LNCAP (cell line): ENCODE measurements at regions not wholly inside any gene's neighbourhood (a gene's known extent, or its start where the extent isn't known, plus 50 kb on each side); places are given as distances from the start of the nearest gene placed in this dataset.

Source experiments
- TF ChIP-seq, protein P1 (sequence below): fragments of 450-650 bp; IDR thresholded peaks from 2 replicates; pipeline ENCODE4 v1.5.1; 2017; ENCODE audit warnings: mild to moderate bottlenecking

DNA sequence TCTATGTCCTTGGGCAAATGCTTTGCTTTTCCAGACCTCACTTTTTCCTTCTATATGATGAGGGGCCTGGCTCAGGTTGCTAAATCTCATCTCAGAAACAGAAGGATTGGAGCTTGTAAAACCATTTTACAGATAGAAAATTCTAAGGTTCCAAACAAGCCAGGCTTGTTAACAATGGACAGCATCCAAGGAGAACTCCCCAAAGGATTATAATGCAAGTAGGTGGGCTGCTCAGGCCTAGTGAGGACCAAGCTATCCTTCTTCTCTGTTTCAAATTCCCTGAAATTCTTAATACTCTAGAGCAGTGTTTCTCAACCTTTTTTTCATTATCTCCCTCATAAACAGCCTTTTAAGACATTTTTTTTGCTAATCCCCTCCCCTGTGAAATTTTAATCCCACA is 269.8 kb downstream of the TMEM38B start:
- TF ChIP-seq, protein P1, sequence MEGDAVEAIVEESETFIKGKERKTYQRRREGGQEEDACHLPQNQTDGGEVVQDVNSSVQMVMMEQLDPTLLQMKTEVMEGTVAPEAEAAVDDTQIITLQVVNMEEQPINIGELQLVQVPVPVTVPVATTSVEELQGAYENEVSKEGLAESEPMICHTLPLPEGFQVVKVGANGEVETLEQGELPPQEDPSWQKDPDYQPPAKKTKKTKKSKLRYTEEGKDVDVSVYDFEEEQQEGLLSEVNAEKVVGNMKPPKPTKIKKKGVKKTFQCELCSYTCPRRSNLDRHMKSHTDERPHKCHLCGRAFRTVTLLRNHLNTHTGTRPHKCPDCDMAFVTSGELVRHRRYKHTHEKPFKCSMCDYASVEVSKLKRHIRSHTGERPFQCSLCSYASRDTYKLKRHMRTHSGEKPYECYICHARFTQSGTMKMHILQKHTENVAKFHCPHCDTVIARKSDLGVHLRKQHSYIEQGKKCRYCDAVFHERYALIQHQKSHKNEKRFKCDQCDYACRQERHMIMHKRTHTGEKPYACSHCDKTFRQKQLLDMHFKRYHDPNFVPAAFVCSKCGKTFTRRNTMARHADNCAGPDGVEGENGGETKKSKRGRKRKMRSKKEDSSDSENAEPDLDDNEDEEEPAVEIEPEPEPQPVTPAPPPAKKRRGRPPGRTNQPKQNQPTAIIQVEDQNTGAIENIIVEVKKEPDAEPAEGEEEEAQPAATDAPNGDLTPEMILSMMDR: no peak

DNA sequence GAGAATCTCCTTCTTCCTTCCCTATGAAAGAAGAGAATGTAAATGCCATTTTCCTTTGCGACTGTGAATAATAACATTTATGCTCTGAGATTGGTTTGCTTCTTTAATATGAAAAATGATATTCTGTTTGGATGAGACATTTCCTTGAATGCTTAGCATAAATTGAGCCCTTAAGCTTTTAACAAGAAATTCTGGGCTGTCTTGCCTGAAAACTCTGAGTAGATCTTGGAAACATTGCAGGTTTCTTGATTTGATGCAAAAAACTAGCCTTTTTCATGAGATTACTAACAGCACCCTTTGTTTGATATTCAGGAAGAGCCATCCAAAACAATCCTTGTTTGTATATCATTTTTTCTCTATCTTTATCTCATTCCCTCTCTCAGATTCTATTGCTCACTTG is 272.5 kb downstream of the TMEM38B start:
- TF ChIP-seq, protein P1: no peak

DNA sequence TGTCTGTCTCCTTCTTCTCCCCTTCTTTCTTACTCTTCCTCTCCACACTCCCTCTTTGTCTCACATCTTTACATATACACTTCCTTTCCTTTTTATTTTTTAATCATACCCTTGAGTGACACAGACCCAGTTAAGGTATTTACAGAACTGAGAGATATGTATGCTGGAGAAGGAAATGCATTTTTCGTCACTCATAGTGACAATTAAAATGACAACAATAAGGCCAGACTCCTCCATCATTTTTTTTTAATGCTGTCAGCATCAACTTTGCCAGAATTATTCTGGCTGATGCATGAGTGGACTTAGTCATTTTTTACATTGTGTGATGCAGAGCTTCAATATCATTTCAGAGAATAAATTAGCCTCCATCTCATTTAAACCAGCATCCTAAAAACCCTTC is 272.9 kb downstream of the TMEM38B start:
- TF ChIP-seq, protein P1: no peak

DNA sequence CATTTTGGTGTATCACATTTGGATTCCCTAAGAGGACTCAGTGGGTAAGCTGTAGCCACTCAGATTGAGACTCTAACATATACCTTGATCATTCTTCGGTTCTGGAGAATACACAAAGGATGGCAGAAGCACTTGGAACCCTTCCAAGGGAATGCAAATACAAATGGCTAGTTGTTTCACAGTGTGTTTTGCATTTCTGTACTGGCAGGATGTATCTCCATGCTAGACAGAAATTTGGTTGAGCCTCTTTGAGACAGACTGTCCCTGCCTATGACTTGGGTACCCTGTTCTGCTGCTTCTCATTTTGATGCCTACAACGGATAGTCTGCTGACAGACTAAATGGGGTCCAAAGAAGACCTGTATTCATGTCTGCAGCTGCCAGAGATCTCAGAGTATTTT is 273.5 kb downstream of the TMEM38B start:
- TF ChIP-seq, protein P1: no peak

DNA sequence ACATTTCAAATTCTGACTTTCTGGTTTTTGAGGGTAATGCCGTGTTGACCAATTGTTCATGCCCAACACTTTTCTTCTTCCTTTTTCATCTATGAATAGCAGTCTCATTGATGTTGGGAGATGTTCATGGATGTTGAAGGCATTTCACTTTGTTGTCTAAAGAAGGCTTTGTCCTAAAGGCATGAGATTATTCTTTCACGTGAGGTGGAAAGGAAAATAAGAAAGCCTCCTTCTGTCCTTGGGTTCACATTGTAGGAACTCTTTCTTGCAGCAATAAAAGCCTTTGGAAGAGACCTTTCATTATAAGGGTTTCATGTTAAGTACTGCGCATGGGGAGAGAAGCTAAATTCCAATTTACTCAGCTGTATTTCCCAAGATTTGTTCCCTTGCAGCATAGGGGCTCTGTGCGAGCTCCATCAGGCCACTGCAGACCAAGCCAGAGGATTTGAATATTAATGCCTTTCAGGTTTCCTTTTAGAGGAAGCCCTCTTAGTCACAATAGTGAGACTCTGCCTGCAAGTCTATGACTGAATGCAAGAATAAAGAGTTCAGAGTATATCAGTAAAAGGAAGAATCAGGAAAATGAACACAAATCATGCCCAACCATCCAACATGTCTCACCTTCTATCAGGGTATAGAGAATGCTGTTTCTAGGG is 274.6 kb downstream of the TMEM38B start:
- TF ChIP-seq, protein P1: no peak

DNA sequence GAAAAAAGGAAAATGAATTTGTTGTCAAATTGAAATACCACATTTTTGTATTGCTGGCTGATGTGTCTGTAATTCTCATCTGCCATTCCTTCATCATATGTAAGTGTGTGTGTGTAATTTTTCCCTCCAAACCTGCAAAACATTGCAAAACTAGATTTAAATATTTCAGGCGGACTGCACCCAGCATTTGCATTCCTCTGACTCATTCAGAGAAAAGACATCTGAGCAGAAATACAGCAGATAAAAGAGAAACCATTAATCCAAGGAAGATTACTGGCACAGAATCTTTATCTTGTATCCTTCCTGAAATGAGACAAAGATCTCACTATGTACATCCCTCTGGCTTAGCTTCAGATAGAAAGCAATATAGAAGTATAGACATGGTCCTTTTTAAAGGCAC is 275.3 kb downstream of the TMEM38B start:
- TF ChIP-seq, protein P1: no peak

- TF ChIP-seq, protein P1: no peak
Observed at GRCh38 chr9:105971986-105972385, 277.6 kb downstream of the TMEM38B start.
